BE2C (cell line): ENCODE measurements at regions not wholly inside any gene's neighbourhood (a gene's known extent, or its start where the extent isn't known, plus 50 kb on each side); places are given as distances from the start of the nearest gene placed in this dataset.

Experiments used
- DNase-seq: peaks from one replicate; pipeline ENCODE4 v3.0.0-alpha.2; 2020
- H3K27me3 ChIP-seq: fragments of 250-450 bp; sonication (Bioruptor Pico); 2 replicates; pipeline ENCODE4 v1.5.1; 2020; ENCODE audit warnings: mild to moderate bottlenecking
- H3K36me3 ChIP-seq: fragments of 250-450 bp; sonication (Bioruptor Pico); 2 replicates; pipeline ENCODE4 v1.5.1; 2020; ENCODE audit warnings: mild to moderate bottlenecking
- H3K4me1 ChIP-seq: fragments of 250-450 bp; sonication (Bioruptor Pico); 2 replicates; pipeline ENCODE4 v1.5.1; 2020
- H3K4me3 ChIP-seq: 2 replicates; pipeline ENCODE4 v1.5.1; 2011; ENCODE audit warnings: low read depth, low read length
- H3K9me3 ChIP-seq: fragments of 250-450 bp; sonication (Bioruptor Pico); 2 replicates; pipeline ENCODE4 v1.5.1; 2020
- CTCF ChIP-seq: IDR thresholded peaks from 2 replicates; pipeline ENCODE4 v1.5.1; 2012; ENCODE audit warnings: mild to moderate bottlenecking, low read depth, low read length

DNA sequence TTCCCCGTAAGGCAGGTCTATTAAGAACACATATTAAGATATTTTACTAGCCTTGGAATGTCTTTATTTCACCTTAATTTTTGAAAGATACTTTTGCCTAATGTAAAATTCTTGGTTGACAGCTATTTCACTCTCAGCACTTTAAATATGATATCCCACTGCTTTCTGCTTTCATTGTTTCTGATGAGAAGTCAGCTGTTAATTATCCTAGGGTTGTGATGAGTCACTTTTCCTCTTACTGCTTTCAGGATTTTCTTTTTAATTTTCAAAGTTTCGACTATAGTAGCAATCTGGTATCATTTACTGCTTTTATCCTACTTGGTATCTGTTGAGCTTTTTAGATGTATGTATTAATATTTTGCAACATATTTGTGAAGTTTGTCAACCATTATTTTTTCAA lies 578.9 kb upstream of the ATP2B1 start:
- H3K9me3 ChIP-seq, result no peaks in the 10 kb centered on the region
- H3K4me1 ChIP-seq, result peaks cover 4% of the 10 kb centered on the region; the same call in 1 of the 2 replicates
- TF ChIP-seq CTCF, result no peak
- no peaks in the 10 kb centered on the region for H3K27me3 ChIP-seq
- no peak for DNase-seq
- H3K4me3 ChIP-seq, result no peak overlapping the region
- H3K36me3 ChIP-seq, result no peaks in the 10 kb centered on the region

DNA sequence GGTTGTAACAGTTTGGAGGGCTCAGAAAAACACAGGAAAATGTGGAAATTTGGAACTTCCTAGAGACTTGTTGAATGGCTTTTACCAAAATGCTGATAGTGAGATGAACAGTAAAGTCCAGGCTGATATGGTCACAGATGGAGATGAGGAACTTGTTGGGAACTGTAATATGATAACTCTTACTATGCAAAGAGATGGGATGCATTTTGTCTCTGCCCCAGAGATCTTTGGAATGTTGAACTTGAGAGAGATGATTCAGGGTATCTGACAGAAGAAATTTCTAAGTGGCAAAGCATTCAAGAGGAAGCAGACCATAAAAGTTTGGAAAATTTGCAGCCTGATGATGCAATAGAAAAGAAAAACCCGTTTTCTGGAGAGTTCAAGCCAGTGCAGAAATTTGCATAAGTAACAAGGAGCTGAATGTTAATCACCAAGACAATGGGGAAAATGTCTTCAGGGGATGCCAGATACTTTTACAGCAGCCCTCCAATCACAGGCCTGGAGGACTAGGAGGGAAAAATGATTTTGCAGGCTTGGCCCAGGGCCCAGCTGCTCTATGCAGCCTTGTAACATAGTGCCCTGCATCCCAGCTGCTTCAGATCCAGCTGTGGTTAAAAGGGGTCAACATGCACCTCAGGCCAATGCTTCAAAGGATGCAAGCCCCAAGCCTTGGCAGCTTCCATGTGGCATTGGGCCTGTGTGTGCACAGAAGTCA lies 572.7 kb upstream of the ATP2B1 start:
- H3K4me3 ChIP-seq, result no peak overlapping the region
- DNase-seq, result no peak
- TF ChIP-seq CTCF, result no peak

DNA sequence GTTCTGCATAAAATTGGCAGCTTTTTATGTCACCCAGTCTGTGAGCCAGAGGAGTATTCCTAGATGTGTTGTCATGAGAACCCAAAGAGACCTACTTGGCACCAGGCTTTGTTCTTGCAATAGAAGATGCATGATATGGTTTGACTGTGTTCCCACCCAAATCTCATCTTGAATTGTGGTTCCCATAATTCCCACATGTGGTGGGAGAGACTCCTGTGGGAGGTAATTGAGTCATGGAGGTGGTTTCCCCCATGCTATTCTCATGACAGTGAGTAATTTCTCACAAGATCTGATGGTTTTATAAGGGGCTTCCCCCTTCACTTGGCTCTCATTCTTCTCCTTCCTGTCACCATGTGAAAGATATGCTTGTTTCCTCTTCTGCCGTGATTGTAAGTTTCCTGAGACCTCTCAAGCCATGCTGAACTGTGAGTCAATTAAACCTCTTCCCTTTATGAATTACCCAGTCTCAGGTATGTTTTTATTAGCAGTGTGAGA lies 572.0 kb upstream of the ATP2B1 start:
- Histone ChIP-seq H3K9me3 (no peaks in the 10 kb centered on the region; the same call in 1 of the 2 replicates), H3K4me1 (no peaks in the 10 kb centered on the region), H3K27me3 (no peaks in the 10 kb centered on the region), H3K4me3 (no peak overlapping the region), H3K36me3 (no peaks in the 10 kb centered on the region)
- DNase-seq, result no peak
- TF ChIP-seq CTCF, result no peak

More for the DNA sequence above, 572.7 kb upstream of the ATP2B1 start:
- no peaks in the 10 kb centered on the region for H3K36me3 ChIP-seq
- no peaks in the 10 kb centered on the region for H3K4me1 ChIP-seq
- no peaks in the 10 kb centered on the region; the same call in 1 of the 2 replicates for H3K9me3 ChIP-seq
- H3K27me3 ChIP-seq, result no peaks in the 10 kb centered on the region

- no peak for TF ChIP-seq CTCF
- no peaks in the 10 kb centered on the region for H3K27me3 ChIP-seq
- H3K4me1 ChIP-seq, result no peaks in the 10 kb centered on the region
- DNase-seq, result no peak
- H3K9me3 ChIP-seq, result no peaks in the 10 kb centered on the region; the same call in 1 of the 2 replicates
- H3K36me3 ChIP-seq, result no peaks in the 10 kb centered on the region
- H3K4me3 ChIP-seq, result no peak overlapping the region
These were observed 571.4 kb upstream of the ATP2B1 start for GRCh38 chr12:90280033-90280432.

- no peaks in the 10 kb centered on the region for H3K4me1 ChIP-seq
- no peak for TF ChIP-seq CTCF
- no peaks in the 10 kb centered on the region for H3K27me3 ChIP-seq
- H3K9me3 ChIP-seq, result no peaks in the 10 kb centered on the region
- H3K4me3 ChIP-seq, result no peak overlapping the region
- no peak for DNase-seq
- H3K36me3 ChIP-seq, result no peaks in the 10 kb centered on the region
These were observed 566.5 kb upstream of the ATP2B1 start for GRCh38 chr12:90275088-90275487.

DNA sequence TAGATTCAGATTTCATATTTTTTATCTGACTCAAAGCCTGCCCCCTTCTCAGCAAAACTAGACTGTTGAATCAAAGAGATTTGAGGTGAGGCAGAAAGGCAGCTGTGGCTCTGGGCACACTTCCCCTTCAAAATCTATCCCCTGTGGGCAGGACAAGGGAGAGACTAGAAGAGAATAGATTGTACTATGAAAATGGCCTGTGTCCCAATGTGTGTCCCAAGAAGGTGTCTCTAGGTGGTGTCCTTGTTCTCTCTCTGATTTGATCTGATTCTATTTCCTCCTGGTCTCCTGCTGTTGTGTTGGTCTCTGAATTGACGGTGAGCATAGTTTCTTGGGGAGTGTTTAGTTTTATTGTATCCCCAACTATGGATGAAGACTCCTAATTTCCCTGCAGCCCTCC lies 565.8 kb upstream of the ATP2B1 start:
- DNase-seq, result no peak
- no peak for TF ChIP-seq CTCF
- Histone ChIP-seq H3K9me3 (no peaks in the 10 kb centered on the region), H3K36me3 (no peaks in the 10 kb centered on the region), H3K4me1 (peaks cover 2% of the 10 kb centered on the region), H3K4me3 (no peak overlapping the region), H3K27me3 (no peaks in the 10 kb centered on the region)
